Kidney epithelial cell (primary cell): ENCODE measurements at regions not wholly inside any gene's neighbourhood (a gene's known extent, or its start where the extent isn't known, plus 50 kb on each side); places are given as distances from the start of the nearest gene placed in this dataset.
"Not testable (repeated sequence)": the region's sequence is repeated elsewhere in the genome, so short reads cannot be mapped to it uniquely, and the experiment has no call there.

ENCODE experiments used
- DNase-seq: peaks from one replicate; pipeline ENCODE4 v3.0.0-alpha.2; 2010; ENCODE audit warnings: low read depth
- H3K27me3 ChIP-seq: 2 replicates; pipeline ENCODE4 v1.6.0; 2011; ENCODE audit warnings: low read length; ENCODE audit not compliant: control insufficient read depth, insufficient read depth
- H3K36me3 ChIP-seq: 2 replicates; pipeline ENCODE4 v1.5.1; 2011; ENCODE audit warnings: low read length; ENCODE audit not compliant: control insufficient read depth, insufficient read depth
- H3K4me3 ChIP-seq: 2 replicates; pipeline ENCODE4 v1.5.1; 2011; ENCODE audit warnings: low read depth, mild to moderate bottlenecking, control low read depth, low read length
- CTCF ChIP-seq: IDR thresholded peaks from 2 replicates; pipeline ENCODE4 v1.5.1; 2011; ENCODE audit warnings: mild to moderate bottlenecking, moderate library complexity, low read length, control low read depth, inconsistent platforms; ENCODE audit not compliant: insufficient read depth, poor library complexity, severe bottlenecking

- Histone ChIP-seq H3K36me3 (no peaks in the 10 kb centered on the region), H3K27me3 (no peaks in the 10 kb centered on the region), H3K4me3 (no peak overlapping the region)
- no peak for TF ChIP-seq CTCF
- DNase-seq, result no peak
Measured at GRCh38 chr3:55147856-55148720, 220.2 kb upstream of the LRTM1 start.

DNA sequence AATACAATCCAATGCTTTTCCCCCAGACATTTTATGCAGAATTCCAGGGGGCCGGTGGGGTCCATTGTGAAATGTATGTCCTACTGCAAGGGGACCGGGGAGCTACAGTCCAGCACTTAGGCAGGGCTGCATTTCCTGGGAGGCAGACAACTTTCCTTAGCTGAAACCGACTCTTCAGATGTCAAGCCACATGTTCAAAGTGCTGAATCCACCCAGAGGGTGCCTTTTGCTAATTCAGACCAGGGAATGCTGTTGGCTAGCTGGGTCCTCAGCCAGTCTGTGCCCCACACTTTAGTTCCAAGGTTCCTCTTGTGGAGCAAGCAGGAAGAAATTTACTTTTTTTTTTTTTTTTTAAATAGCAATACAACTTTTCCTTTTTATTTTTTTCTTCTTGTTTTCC lies 219.5 kb upstream of the LRTM1 start:
- no peak for TF ChIP-seq CTCF

GRCh38 chr3:55146216-55146615 lies 218.4 kb upstream of the LRTM1 start:
- H3K36me3 ChIP-seq, result no peaks in the 10 kb centered on the region
- H3K4me3 ChIP-seq, result no peak overlapping the region
- no peak for DNase-seq
- H3K27me3 ChIP-seq, result no peaks in the 10 kb centered on the region
- TF ChIP-seq CTCF, result no peak

More for the DNA sequence above, 219.5 kb upstream of the LRTM1 start:
- Histone ChIP-seq H3K4me3 (no peak overlapping the region), H3K27me3 (no peaks in the 10 kb centered on the region), H3K36me3 (no peaks in the 10 kb centered on the region)
- no peak for DNase-seq

GRCh38 chr3:55144015-55144673 lies 216.3 kb upstream of the LRTM1 start:
- DNase-seq, result no peak
- TF ChIP-seq CTCF, result no peak
- no peak overlapping the region for H3K4me3 ChIP-seq
- H3K27me3 ChIP-seq, result no peaks in the 10 kb centered on the region
- H3K36me3 ChIP-seq, result no peaks in the 10 kb centered on the region

DNA sequence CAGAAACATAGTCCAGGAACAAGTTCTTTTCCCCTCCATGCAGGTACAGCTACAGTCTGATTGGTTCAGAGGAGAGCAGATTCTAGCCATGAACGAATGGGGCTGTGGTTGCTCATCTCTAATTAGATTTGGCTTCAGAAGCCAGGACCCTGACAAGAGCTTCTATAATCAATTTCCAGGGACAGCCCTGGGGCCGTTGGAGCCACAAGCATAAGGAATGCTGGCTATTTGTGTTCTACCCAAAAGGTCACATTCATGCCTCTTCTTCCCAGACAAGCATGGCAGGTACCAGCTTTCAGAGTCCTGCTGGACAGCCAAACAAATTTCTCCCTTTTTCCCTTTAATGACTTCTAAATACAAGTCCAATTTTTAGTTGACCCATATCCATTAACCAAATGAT lies 215.5 kb upstream of the LRTM1 start:
- no peak for TF ChIP-seq CTCF
- H3K36me3 ChIP-seq, result no peaks in the 10 kb centered on the region
- no peak for DNase-seq
- H3K4me3 ChIP-seq, result no peak overlapping the region
- H3K27me3 ChIP-seq, result no peaks in the 10 kb centered on the region

- H3K27me3 ChIP-seq, DNase-seq, H3K4me3 ChIP-seq, H3K36me3 ChIP-seq: not testable (repeated sequence)
Measured at GRCh38 chr3:55136291-55136690, 208.4 kb upstream of the LRTM1 start.
